Kidney (tissue), 13 donors: ENCODE measurements at regions not wholly inside any gene's neighbourhood (a gene's known extent, or its start where the extent isn't known, plus 50 kb on each side); places are given as distances from the start of the nearest gene placed in this dataset.
A peak's percentile ranks its signal among the peaks of the same experiment; 100 is the strongest.

Experiments
- DNase-seq, 5 donors: peaks; one replicate each; pipeline ENCODE4 v3.0.0-alpha.2; 2013 to 2020
- FAIRE-seq: peaks from 2 replicates; lab custom pipeline; 2012; peaks lifted over from hg19 to GRCh38; lab: Jason Lieb, UNC
- H3K27ac ChIP-seq, 2 donors: one replicate each; pipeline ENCODE4 v1.7.0; 2013; ENCODE audit warnings: low read depth in 2 of 2, low read length in 2 of 2, inconsistent platforms in 1 of 2
- H3K27me3 ChIP-seq: one replicate; pipeline ENCODE4 v1.7.1; 2013; ENCODE audit warnings: low read length, inconsistent platforms; ENCODE audit not compliant: control insufficient read depth, insufficient read depth
- H3K36me3 ChIP-seq, 3 donors: one replicate each; pipeline versions ENCODE4 v1.7.0 to v1.7.1; 2013; ENCODE audit warnings: low read length in 3 of 3, control low read depth in 1 of 3, inconsistent platforms in 1 of 3; ENCODE audit not compliant: insufficient read depth in 3 of 3, control insufficient read depth in 2 of 3
- H3K4me1 ChIP-seq, 3 donors: one replicate each; pipeline versions ENCODE4 v1.7.0 to v1.7.1; 2013; ENCODE audit warnings: low read length in 3 of 3, inconsistent platforms in 1 of 3, low read depth in 1 of 3; ENCODE audit not compliant: control insufficient read depth in 2 of 3, insufficient read depth in 2 of 3
- H3K4me3 ChIP-seq, 3 donors: one replicate each; pipeline versions ENCODE4 v1.7.0 to v1.8.1; 2013; ENCODE audit warnings: low read length in 3 of 3, control low read depth in 1 of 3, inconsistent platforms in 1 of 3
- H3K9ac ChIP-seq, 3 donors: one replicate each; pipeline versions ENCODE4 v1.7.0 to v1.7.1; 2013; ENCODE audit warnings: low read length in 3 of 3, control low read depth in 1 of 3, inconsistent platforms in 1 of 3
- H3K9me3 ChIP-seq, 3 donors: one replicate each; pipeline versions ENCODE4 v1.7.0 to v1.7.1; 2013; ENCODE audit warnings: low read length in 3 of 3, control low read depth in 1 of 3, inconsistent platforms in 1 of 3; ENCODE audit not compliant: control insufficient read depth in 2 of 3, insufficient read depth in 1 of 3
- intact Hi-C: fragments of 100-400 bp; cut with DNase I; formaldehyde crosslinking; loops from one replicate; pipeline ENCODE4 v1.11.1; 2022
- TF ChIP-seq, protein P1 (sequence below): IDR thresholded peaks from 3 replicates; pipeline ENCODE4 v1.5.1; 2012; ENCODE audit warnings: mild to moderate bottlenecking, moderate library complexity, borderline replicate concordance; ENCODE audit not compliant: insufficient read depth; ENCODE audit errors: extremely low read depth
- donor health status: control.
- donor health status: control.
- donor health status: control.
- donor health status: control.
- donor health status: control.
- donor health status: DM: yes; HTN: yes; CAD: no.
- donor health status: Normal renal cell carcinoma (clear cell type).

DNA sequence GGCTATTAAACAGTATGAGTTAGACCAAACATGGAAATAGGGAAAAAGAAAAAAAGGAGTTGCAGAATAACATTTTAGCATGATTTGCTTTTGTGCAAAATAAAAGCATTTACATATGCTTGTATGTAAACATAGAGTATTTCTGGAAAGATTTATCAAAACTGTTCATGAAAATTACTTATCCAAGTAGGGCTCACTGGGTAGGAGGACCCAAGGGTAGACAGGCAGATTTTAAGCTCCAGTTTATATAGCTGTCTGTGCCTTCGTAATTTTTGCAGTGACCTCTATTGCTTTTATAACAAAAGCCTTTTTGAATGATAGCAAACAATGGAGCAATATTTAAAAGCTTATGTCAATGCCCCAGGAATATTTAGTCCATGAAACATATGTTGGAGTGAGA lies 228.8 kb upstream of the IRF2BP2 start:
- Histone ChIP-seq H3K36me3 (no peaks in the 10 kb centered on the region), H3K9ac (no peak overlapping the region), H3K4me3 (no peak overlapping the region), H3K27ac (no peak overlapping the region), H3K4me1 (no peaks in the 10 kb centered on the region), H3K27me3 (no peaks in the 10 kb centered on the region), H3K9me3 (no peaks in the 10 kb centered on the region)
- DNase-seq = no peak
- FAIRE-seq = no peak
- TF ChIP-seq, protein P1, sequence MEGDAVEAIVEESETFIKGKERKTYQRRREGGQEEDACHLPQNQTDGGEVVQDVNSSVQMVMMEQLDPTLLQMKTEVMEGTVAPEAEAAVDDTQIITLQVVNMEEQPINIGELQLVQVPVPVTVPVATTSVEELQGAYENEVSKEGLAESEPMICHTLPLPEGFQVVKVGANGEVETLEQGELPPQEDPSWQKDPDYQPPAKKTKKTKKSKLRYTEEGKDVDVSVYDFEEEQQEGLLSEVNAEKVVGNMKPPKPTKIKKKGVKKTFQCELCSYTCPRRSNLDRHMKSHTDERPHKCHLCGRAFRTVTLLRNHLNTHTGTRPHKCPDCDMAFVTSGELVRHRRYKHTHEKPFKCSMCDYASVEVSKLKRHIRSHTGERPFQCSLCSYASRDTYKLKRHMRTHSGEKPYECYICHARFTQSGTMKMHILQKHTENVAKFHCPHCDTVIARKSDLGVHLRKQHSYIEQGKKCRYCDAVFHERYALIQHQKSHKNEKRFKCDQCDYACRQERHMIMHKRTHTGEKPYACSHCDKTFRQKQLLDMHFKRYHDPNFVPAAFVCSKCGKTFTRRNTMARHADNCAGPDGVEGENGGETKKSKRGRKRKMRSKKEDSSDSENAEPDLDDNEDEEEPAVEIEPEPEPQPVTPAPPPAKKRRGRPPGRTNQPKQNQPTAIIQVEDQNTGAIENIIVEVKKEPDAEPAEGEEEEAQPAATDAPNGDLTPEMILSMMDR = no peak
- intact Hi-C loops = loop anchor here (10.0 kb wide), 1 partner anchor 344 kb away; no protein-coding TSS in a partner anchor

DNA sequence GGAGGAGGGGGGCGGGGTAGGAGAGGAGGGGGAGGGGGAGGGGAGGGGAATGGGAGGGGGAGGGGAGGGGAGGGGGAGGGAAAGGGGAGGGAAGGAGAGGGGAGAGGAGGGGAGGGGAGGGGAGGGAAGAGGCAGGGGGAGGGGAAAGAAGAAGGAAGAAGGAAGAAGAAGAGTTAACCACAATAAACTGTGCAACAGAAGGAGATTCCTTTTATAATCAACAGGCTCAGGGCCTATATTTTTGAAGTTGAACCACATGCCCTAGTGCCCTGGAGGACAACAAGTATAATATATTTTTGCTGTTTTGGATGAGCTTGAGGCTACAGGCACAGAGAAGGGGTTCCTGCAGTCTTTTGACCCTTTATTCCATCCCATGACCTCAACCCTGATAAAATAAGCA lies 228.2 kb upstream of the IRF2BP2 start:
- H3K27me3 ChIP-seq = no peaks in the 10 kb centered on the region
- no peak overlapping the region for H3K9ac ChIP-seq
- FAIRE-seq (no peak), DNase-seq (peak in 1 of 5 donors; percentile 6)
- no peak overlapping the region for H3K27ac ChIP-seq
- TF ChIP-seq, protein P1 = no peak
- intact Hi-C loops = loop anchor here (10.0 kb wide), 1 partner anchor 343 kb away; no protein-coding TSS in a partner anchor
- no peaks in the 10 kb centered on the region for H3K36me3 ChIP-seq
- H3K4me3 ChIP-seq = no peak overlapping the region
- no peaks in the 10 kb centered on the region for H3K4me1 ChIP-seq
- no peaks in the 10 kb centered on the region for H3K9me3 ChIP-seq

DNA sequence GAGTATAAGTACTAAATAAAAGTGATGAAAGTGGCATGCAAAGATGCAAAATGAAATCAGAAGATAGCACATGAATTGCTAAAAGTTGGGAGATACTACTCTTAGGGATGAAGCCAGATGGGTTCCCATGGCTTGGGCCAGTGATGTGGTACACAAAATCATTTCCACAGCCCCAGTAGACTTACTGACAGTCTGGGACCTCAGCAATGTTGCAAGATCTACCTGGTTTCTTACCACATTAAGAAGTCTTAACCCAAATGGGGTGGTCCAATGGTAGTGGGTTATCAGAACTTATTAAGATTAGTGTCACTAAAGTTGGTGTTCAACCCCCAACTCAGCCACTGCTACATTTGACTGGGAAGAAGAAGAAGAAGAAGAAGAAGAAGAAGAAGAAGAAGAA lies 227.7 kb upstream of the IRF2BP2 start:
- TF ChIP-seq, protein P1 = no peak
- Histone ChIP-seq H3K4me3 (no peak overlapping the region), H3K36me3 (no peaks in the 10 kb centered on the region), H3K27me3 (no peaks in the 10 kb centered on the region), H3K4me1 (no peaks in the 10 kb centered on the region), H3K9ac (no peak overlapping the region), H3K27ac (no peak overlapping the region), H3K9me3 (no peaks in the 10 kb centered on the region)
- FAIRE-seq (no peak), DNase-seq (no peak)
- intact Hi-C loops = loop anchor here (10.0 kb wide), 1 partner anchor 343 kb away; no protein-coding TSS in a partner anchor
